NCI-H446 treated with DMSO at 0.1 percent for 48 hours (cell line): ENCODE measurements at regions not wholly inside any gene's neighbourhood (a gene's known extent, or its start where the extent isn't known, plus 50 kb on each side); places are given as distances from the start of the nearest gene placed in this dataset.

ENCODE experiments used
- DNase-seq: peaks from one replicate; lab custom pipeline; 2025; lab: John Stamatoyannopoulos, UW

GRCh38 chr16:6510261-6510660 is 822.4 kb upstream of the RBFOX1 start:
- DNase-seq = no peak

GRCh38 chr16:6499413-6499812 is 833.2 kb upstream of the RBFOX1 start:
- no peak for DNase-seq

GRCh38 chr16:6498858-6499257 is 833.8 kb upstream of the RBFOX1 start:
- DNase-seq = no peak

- no peak for DNase-seq
These were observed 835.6 kb upstream of the RBFOX1 start for GRCh38 chr16:6496996-6497395.

GRCh38 chr16:6495486-6496210 is 837.0 kb upstream of the RBFOX1 start:
- no peak for DNase-seq

- no peak for DNase-seq
These were observed 837.9 kb upstream of the RBFOX1 start for GRCh38 chr16:6494716-6495115.

- no peak for DNase-seq
These were observed 839.1 kb upstream of the RBFOX1 start for GRCh38 chr16:6493555-6493954.

- DNase-seq = no peak
These were observed 839.9 kb upstream of the RBFOX1 start for GRCh38 chr16:6492742-6493141.

- no peak for DNase-seq
These were observed 847.7 kb upstream of the RBFOX1 start for GRCh38 chr16:6484935-6485334.

GRCh38 chr16:6484081-6484480 is 848.6 kb upstream of the RBFOX1 start:
- no peak for DNase-seq

- no peak for DNase-seq
These were observed 849.1 kb upstream of the RBFOX1 start for GRCh38 chr16:6483469-6484033.

- no peak for DNase-seq
These were observed 849.8 kb upstream of the RBFOX1 start for GRCh38 chr16:6482696-6483468.

- no peak for DNase-seq
These were observed 850.8 kb upstream of the RBFOX1 start for GRCh38 chr16:6481894-6482293.

GRCh38 chr16:6453742-6454141 is 878.9 kb upstream of the RBFOX1 start:
- no peak for DNase-seq

- no peak for DNase-seq
These were observed 885.4 kb upstream of the RBFOX1 start for GRCh38 chr16:6447021-6447790.

GRCh38 chr16:6446370-6446769 is 886.3 kb upstream of the RBFOX1 start:
- DNase-seq = no peak

- DNase-seq = no peak
These were observed 893.5 kb upstream of the RBFOX1 start for GRCh38 chr16:6439129-6439528.

- DNase-seq = no peak
These were observed 903.8 kb upstream of the RBFOX1 start for GRCh38 chr16:6428861-6429260.

GRCh38 chr16:6427621-6428020 is 905.0 kb upstream of the RBFOX1 start:
- no peak for DNase-seq

GRCh38 chr16:6407596-6407995 is 925.0 kb upstream of the RBFOX1 start:
- DNase-seq = no peak

GRCh38 chr16:6406028-6406427 is 926.6 kb upstream of the RBFOX1 start:
- no peak for DNase-seq

GRCh38 chr16:6382924-6383459 is 949.7 kb upstream of the RBFOX1 start:
- no peak for DNase-seq
